ENCODE measurements at regions not wholly inside any gene's neighbourhood (a gene's known extent, or its start where the extent isn't known, plus 50 kb on each side); places are given as distances from the start of the nearest gene placed in this dataset.

- no peak overlapping the region for H3K4me3 ChIP-seq (ENCODE audit: control insufficient read depth, low read depth, low read length)
- TF ChIP-seq CTCF (conservative IDR thresholded peaks at IDR 0.05; ENCODE audit: control insufficient read depth, insufficient read depth, low read depth, low read length), result no peak
- DNase-seq (ENCODE audit: low read depth), result no peak
These were observed 82.2 kb upstream of the CXCL14 start for GRCh38 chr5:135660826-135661575.

GRCh38 chr5:135657536-135658305 is 78.9 kb upstream of the CXCL14 start:
- DNase-seq (ENCODE audit: low read depth), result no peak
- no peak overlapping the region for H3K4me3 ChIP-seq (ENCODE audit: control insufficient read depth, low read depth, low read length)
- TF ChIP-seq CTCF (conservative IDR thresholded peaks at IDR 0.05; ENCODE audit: control insufficient read depth, insufficient read depth, low read depth, low read length), result no peak

- no peak for DNase-seq (ENCODE audit: low read depth)
- no peak overlapping the region for H3K4me3 ChIP-seq (ENCODE audit: control insufficient read depth, low read depth, low read length)
- TF ChIP-seq CTCF (conservative IDR thresholded peaks at IDR 0.05; ENCODE audit: control insufficient read depth, insufficient read depth, low read depth, low read length), result no peak
These were observed 76.7 kb upstream of the CXCL14 start for GRCh38 chr5:135655468-135655815.

- no peak overlapping the region for H3K4me3 ChIP-seq (ENCODE audit: control insufficient read depth, low read depth, low read length)
- TF ChIP-seq CTCF (conservative IDR thresholded peaks at IDR 0.05; ENCODE audit: control insufficient read depth, insufficient read depth, low read depth, low read length), result no peak
- no peak for DNase-seq (ENCODE audit: low read depth)
These were observed 76.1 kb upstream of the CXCL14 start for GRCh38 chr5:135654761-135655467.

GRCh38 chr5:135651156-135651555 is 72.4 kb upstream of the CXCL14 start:
- TF ChIP-seq CTCF (conservative IDR thresholded peaks at IDR 0.05; ENCODE audit: control insufficient read depth, insufficient read depth, low read depth, low read length), result no peak
- H3K4me3 ChIP-seq (ENCODE audit: control insufficient read depth, low read depth, low read length), result no peak overlapping the region
- peak; percentile 29 for DNase-seq (ENCODE audit: low read depth)

GRCh38 chr5:135650081-135650480 is 71.3 kb upstream of the CXCL14 start:
- no peak for DNase-seq (ENCODE audit: low read depth)
- no peak for TF ChIP-seq CTCF (conservative IDR thresholded peaks at IDR 0.05; ENCODE audit: control insufficient read depth, insufficient read depth, low read depth, low read length)
- no peak overlapping the region for H3K4me3 ChIP-seq (ENCODE audit: control insufficient read depth, low read depth, low read length)
